Natural killer cell treated with Interleukin-12 subunit alpha and Interleukin-12 subunit beta and Interleukin-15 and Interleukin-18, amount 100 ng/mL, for 72 hours (primary cell): ENCODE measurements at regions not wholly inside any gene's neighbourhood (a gene's known extent, or its start where the extent isn't known, plus 50 kb on each side); places are given as distances from the start of the nearest gene placed in this dataset.

Experiments used
- ATAC-seq, 2 donors: fragments of 150-1000 bp; cut with Tn5 transposase in 1 of 2; sonication (Bioruptor Pico), chemical (Tn5 transposase) in 1 of 2; 2 replicates each; pipeline ENCODE4 v1.10.0; 2021
- DNase-seq: peaks from one replicate; pipeline ENCODE4 v3.0.0; 2022; ENCODE audit warnings: low spot score
- H3K27ac Mint-ChIP-seq, 2 donors: 1 replicate in 1 of 2; 2 replicates in 1 of 2; pipeline ENCODE4 v1.8.0; 2022; ENCODE audit warnings: mixed read lengths in 2 of 2, mild to moderate bottlenecking in 1 of 2, moderate library complexity in 1 of 2
- H3K27me3 Mint-ChIP-seq, 2 donors: 1 replicate in 1 of 2; 2 replicates in 1 of 2; pipeline ENCODE4 v1.8.0; 2022; ENCODE audit warnings: mixed read lengths in 2 of 2
- H3K36me3 Mint-ChIP-seq: one replicate; pipeline ENCODE4 v1.8.0; 2022; ENCODE audit warnings: mixed read lengths
- H3K4me1 Mint-ChIP-seq, 2 donors: 1 replicate in 1 of 2; 2 replicates in 1 of 2; pipeline ENCODE4 v1.8.0; 2022; ENCODE audit warnings: low read depth in 2 of 2, mixed read lengths in 2 of 2, mild to moderate bottlenecking in 1 of 2
- H3K4me3 Mint-ChIP-seq: one replicate; pipeline ENCODE4 v1.8.0; 2022; ENCODE audit warnings: mixed read lengths
- H3K9me3 Mint-ChIP-seq: 2 replicates; pipeline ENCODE4 v1.8.0; 2022; ENCODE audit warnings: mixed read lengths

GRCh38 chr1:239587574-239588369 is 201.4 kb downstream of the CHRM3 start:
- DNase-seq (no peak), ATAC-seq (no peak)
- Mint-ChIP-seq H3K9me3 (peaks cover 2% of the 10 kb centered on the region), H3K36me3 (no peaks in the 10 kb centered on the region), H3K27ac (peak overlapping the region in 1 of 2 donors; percentile 48), H3K4me3 (no peak overlapping the region), H3K27me3 (peaks cover 3 to 5% of the 10 kb centered on the region in 2 donors), H3K4me1 (peaks cover 8 to 12% of the 10 kb centered on the region in 2 donors)

GRCh38 chr1:239590556-239590955 is 204.2 kb downstream of the CHRM3 start:
- DNase-seq (no peak), ATAC-seq (no peak)
- Mint-ChIP-seq H3K4me3 (no peak overlapping the region), H3K27me3 (no peaks in the 10 kb centered on the region), H3K4me1 (peaks cover 11 to 13% of the 10 kb centered on the region in 2 donors), H3K9me3 (peaks cover 4% of the 10 kb centered on the region), H3K36me3 (no peaks in the 10 kb centered on the region), H3K27ac (no peak overlapping the region)

GRCh38 chr1:239593527-239593926 is 207.2 kb downstream of the CHRM3 start:
- H3K36me3 Mint-ChIP-seq, result no peaks in the 10 kb centered on the region

GRCh38 chr1:239600588-239600987 is 214.2 kb downstream of the CHRM3 start:
- ATAC-seq (no peak), DNase-seq (no peak)
- Mint-ChIP-seq H3K9me3 (no peaks in the 10 kb centered on the region), H3K36me3 (peaks cover 4% of the 10 kb centered on the region), H3K4me1 (no peaks in the 10 kb centered on the region), H3K4me3 (no peak overlapping the region), H3K27me3 (peaks cover 17 to 20% of the 10 kb centered on the region in 2 donors), H3K27ac (no peak overlapping the region)

More at GRCh38 chr1:239593527-239593926, 207.2 kb downstream of the CHRM3 start:
- H3K4me3 Mint-ChIP-seq, result no peak overlapping the region
- H3K9me3 Mint-ChIP-seq, result peaks cover 4% of the 10 kb centered on the region
- H3K4me1 Mint-ChIP-seq, result peaks cover 7 to 8% of the 10 kb centered on the region in 2 donors
- DNase-seq (no peak), ATAC-seq (no peak)
- H3K27me3 Mint-ChIP-seq, result no peaks in the 10 kb centered on the region
- H3K27ac Mint-ChIP-seq, result no peak overlapping the region

GRCh38 chr1:239601108-239601507 is 214.7 kb downstream of the CHRM3 start:
- ATAC-seq, result no peak
- Mint-ChIP-seq H3K4me1 (no peaks in the 10 kb centered on the region), H3K4me3 (no peak overlapping the region), H3K27ac (no peak overlapping the region), H3K9me3 (no peaks in the 10 kb centered on the region), H3K36me3 (peaks cover 4% of the 10 kb centered on the region), H3K27me3 (peaks cover 19 to 25% of the 10 kb centered on the region in 2 donors)
- no peak for DNase-seq

- Mint-ChIP-seq H3K36me3 (peaks cover 4% of the 10 kb centered on the region), H3K4me1 (no peaks in the 10 kb centered on the region), H3K27ac (no peak overlapping the region), H3K4me3 (no peak overlapping the region), H3K9me3 (no peaks in the 10 kb centered on the region), H3K27me3 (peaks cover 19 to 26% of the 10 kb centered on the region in 2 donors)
- DNase-seq (no peak), ATAC-seq (no peak)
These were observed 217.2 kb downstream of the CHRM3 start for GRCh38 chr1:239603530-239603929.

- Mint-ChIP-seq H3K4me3 (no peak overlapping the region), H3K9me3 (no peaks in the 10 kb centered on the region), H3K4me1 (no peaks in the 10 kb centered on the region), H3K27me3 (peaks cover 5 to 7% of the 10 kb centered on the region in 2 donors), H3K36me3 (no peaks in the 10 kb centered on the region), H3K27ac (no peak overlapping the region)
- ATAC-seq (no peak), DNase-seq (no peak)
These were observed 220.6 kb downstream of the CHRM3 start for GRCh38 chr1:239606850-239607400.

- no peaks in the 10 kb centered on the region for H3K4me1 Mint-ChIP-seq
- no peak overlapping the region for H3K27ac Mint-ChIP-seq
- H3K27me3 Mint-ChIP-seq, result peaks cover 2 to 7% of the 10 kb centered on the region in 2 donors
- no peak overlapping the region for H3K4me3 Mint-ChIP-seq
- DNase-seq (no peak), ATAC-seq (no peak)
- H3K36me3 Mint-ChIP-seq, result no peaks in the 10 kb centered on the region
- no peaks in the 10 kb centered on the region for H3K9me3 Mint-ChIP-seq
These were observed 222.1 kb downstream of the CHRM3 start for GRCh38 chr1:239608469-239608868.

- Mint-ChIP-seq H3K36me3 (no peaks in the 10 kb centered on the region), H3K27me3 (no peaks in the 10 kb centered on the region), H3K27ac (no peak overlapping the region), H3K9me3 (no peaks in the 10 kb centered on the region), H3K4me3 (no peak overlapping the region), H3K4me1 (no peaks in the 10 kb centered on the region)
- DNase-seq (no peak), ATAC-seq (no peak)
These were observed 226.0 kb downstream of the CHRM3 start for GRCh38 chr1:239612379-239612778.

GRCh38 chr1:239616673-239617072 is 230.3 kb downstream of the CHRM3 start:
- ATAC-seq, result no peak
- H3K4me1 Mint-ChIP-seq, result no peaks in the 10 kb centered on the region
- H3K27ac Mint-ChIP-seq, result no peak overlapping the region
- DNase-seq, result no peak
- no peaks in the 10 kb centered on the region for H3K9me3 Mint-ChIP-seq
- H3K36me3 Mint-ChIP-seq, result no peaks in the 10 kb centered on the region
- H3K4me3 Mint-ChIP-seq, result no peak overlapping the region
- H3K27me3 Mint-ChIP-seq, result no peaks in the 10 kb centered on the region

- Mint-ChIP-seq H3K9me3 (no peaks in the 10 kb centered on the region), H3K36me3 (no peaks in the 10 kb centered on the region), H3K4me1 (no peaks in the 10 kb centered on the region), H3K27ac (no peak overlapping the region), H3K27me3 (no peaks in the 10 kb centered on the region), H3K4me3 (no peak overlapping the region)
- ATAC-seq (no peak), DNase-seq (no peak)
These were observed 230.9 kb downstream of the CHRM3 start for GRCh38 chr1:239617259-239617658.

GRCh38 chr1:239617731-239618130 is 231.4 kb downstream of the CHRM3 start:
- DNase-seq (no peak), ATAC-seq (no peak)
- no peaks in the 10 kb centered on the region for H3K4me1 Mint-ChIP-seq

GRCh38 chr1:239619190-239619589 is 232.8 kb downstream of the CHRM3 start:
- Mint-ChIP-seq H3K4me1 (no peaks in the 10 kb centered on the region), H3K9me3 (no peaks in the 10 kb centered on the region), H3K27me3 (no peaks in the 10 kb centered on the region), H3K4me3 (no peak overlapping the region), H3K27ac (no peak overlapping the region), H3K36me3 (no peaks in the 10 kb centered on the region)
- ATAC-seq (no peak), DNase-seq (no peak)

More at GRCh38 chr1:239617731-239618130, 231.4 kb downstream of the CHRM3 start:
- Mint-ChIP-seq H3K36me3 (no peaks in the 10 kb centered on the region), H3K27me3 (no peaks in the 10 kb centered on the region), H3K27ac (no peak overlapping the region), H3K9me3 (no peaks in the 10 kb centered on the region), H3K4me3 (no peak overlapping the region)

- H3K27me3 Mint-ChIP-seq, result no peaks in the 10 kb centered on the region
- DNase-seq (no peak), ATAC-seq (no peak)
- no peak overlapping the region for H3K4me3 Mint-ChIP-seq
- no peak overlapping the region for H3K27ac Mint-ChIP-seq
- H3K36me3 Mint-ChIP-seq, result no peaks in the 10 kb centered on the region
- no peaks in the 10 kb centered on the region for H3K4me1 Mint-ChIP-seq
- no peaks in the 10 kb centered on the region for H3K9me3 Mint-ChIP-seq
These were observed 244.4 kb downstream of the CHRM3 start for GRCh38 chr1:239630767-239631166.
